Astrocyte (in vitro differentiated cells and primary cell): ENCODE measurements at regions not wholly inside any gene's neighbourhood (a gene's known extent, or its start where the extent isn't known, plus 50 kb on each side); places are given as distances from the start of the nearest gene placed in this dataset.
A peak's percentile ranks its signal among the peaks of the same experiment; 100 is the strongest.
"Not testable (repeated sequence)": the region's sequence is repeated elsewhere in the genome, so short reads cannot be mapped to it uniquely, and the experiment has no call there.

Source experiments
- DNase-seq: peaks from one replicate; pipeline ENCODE4 v3.0.0-alpha.2; 2010; ENCODE audit warnings: low read depth
- FAIRE-seq: peaks from 2 replicates; lab custom pipeline; 2011; peaks lifted over from hg19 to GRCh38; lab: Jason Lieb, UNC
- H2AFZ ChIP-seq: 2 replicates; pipeline ENCODE4 v1.6.0; 2012; ENCODE audit warnings: low read depth, low read length, inconsistent platforms
- H3K27ac ChIP-seq: 2 replicates; pipeline ENCODE4 v1.5.1; 2011; ENCODE audit warnings: low read depth, low read length, inconsistent platforms
- H3K27me3 ChIP-seq: 2 replicates; pipeline ENCODE4 v1.6.0; 2011; ENCODE audit warnings: low read length, inconsistent platforms; ENCODE audit not compliant: insufficient read depth
- H3K36me3 ChIP-seq: 2 replicates; pipeline ENCODE4 v1.5.1; 2011; ENCODE audit warnings: low read length, inconsistent platforms; ENCODE audit not compliant: insufficient read depth
- H3K4me1 ChIP-seq: 2 replicates; pipeline ENCODE4 v1.5.1; 2011; ENCODE audit warnings: low read length, inconsistent platforms; ENCODE audit not compliant: insufficient read depth
- H3K4me2 ChIP-seq: 2 replicates; pipeline ENCODE4 v1.6.0; 2012; ENCODE audit warnings: low read length, inconsistent platforms
- H3K4me3 ChIP-seq: 2 replicates; pipeline ENCODE4 v1.5.1; 2011; ENCODE audit warnings: low read depth, mild to moderate bottlenecking, low read length, inconsistent platforms; ENCODE audit not compliant: insufficient read depth
- H3K79me2 ChIP-seq: 2 replicates; pipeline ENCODE4 v1.6.0; 2012; ENCODE audit warnings: mild to moderate bottlenecking, low read length, inconsistent platforms; ENCODE audit not compliant: insufficient read depth
- H3K9ac ChIP-seq: 2 replicates; pipeline ENCODE4 v1.6.0; 2012; ENCODE audit warnings: mild to moderate bottlenecking, low read length, inconsistent platforms
- H3K9me3 ChIP-seq: 2 replicates; pipeline ENCODE4 v1.5.1; 2012; ENCODE audit warnings: low read depth, mild to moderate bottlenecking, low read length, inconsistent platforms; ENCODE audit not compliant: insufficient read depth
- H4K20me1 ChIP-seq: 2 replicates; pipeline ENCODE4 v1.6.0; 2012; ENCODE audit warnings: low read length, inconsistent platforms; ENCODE audit not compliant: insufficient read depth
- H3K27ac Mint-ChIP-seq: one replicate; pipeline ENCODE4 v1.8.0; 2021; ENCODE audit warnings: mild to moderate bottlenecking, mixed read lengths; ENCODE audit not compliant: unreplicated experiment
- H3K27me3 Mint-ChIP-seq: one replicate; pipeline ENCODE4 v1.8.0; 2021; ENCODE audit warnings: low read depth, mixed read lengths; ENCODE audit not compliant: unreplicated experiment
- H3K36me3 Mint-ChIP-seq: one replicate; pipeline ENCODE4 v1.8.0; 2021; ENCODE audit warnings: low read depth, mixed read lengths; ENCODE audit not compliant: unreplicated experiment
- H3K4me1 Mint-ChIP-seq: one replicate; pipeline ENCODE4 v1.8.0; 2021; ENCODE audit warnings: low read depth, mixed read lengths; ENCODE audit not compliant: unreplicated experiment
- H3K4me3 Mint-ChIP-seq: one replicate; pipeline ENCODE4 v1.8.0; 2021; ENCODE audit warnings: mild to moderate bottlenecking, moderate library complexity, mixed read lengths; ENCODE audit not compliant: unreplicated experiment
- H3K9me3 Mint-ChIP-seq: one replicate; pipeline ENCODE4 v1.8.0; 2021; ENCODE audit warnings: mild to moderate bottlenecking, mixed read lengths; ENCODE audit not compliant: unreplicated experiment
- CTCF ChIP-seq: IDR thresholded peaks from 2 replicates; pipeline ENCODE4 v1.5.1; 2011; ENCODE audit warnings: low read depth, mild to moderate bottlenecking, inconsistent platforms, low read length, moderate library complexity; ENCODE audit not compliant: insufficient read depth
- EZH2 ChIP-seq: IDR thresholded peaks from 2 replicates; pipeline ENCODE4 v1.6.1; 2012; ENCODE audit warnings: mild to moderate bottlenecking, low read length, inconsistent platforms; ENCODE audit not compliant: insufficient read depth

- no peak overlapping the region for H2AFZ ChIP-seq
- FAIRE-seq (no peak), DNase-seq (no peak)
- no peak overlapping the region for H3K9ac ChIP-seq
- H3K36me3 ChIP-seq = peaks cover 33% of the 10 kb centered on the region
- H3K4me3 ChIP-seq = no peak overlapping the region
- H3K79me2 ChIP-seq = no peaks in the 10 kb centered on the region
- H3K9me3 ChIP-seq = no peaks in the 10 kb centered on the region
- H3K4me1 ChIP-seq = no peaks in the 10 kb centered on the region
- H4K20me1 ChIP-seq = no peaks in the 10 kb centered on the region
- no peak overlapping the region for H3K27ac Mint-ChIP-seq
- peaks cover 1% of the 10 kb centered on the region for H3K9me3 Mint-ChIP-seq
- H3K27ac ChIP-seq = no peak overlapping the region
- H3K4me3 Mint-ChIP-seq = no peak overlapping the region
- no peaks in the 10 kb centered on the region for H3K27me3 ChIP-seq
- no peaks in the 10 kb centered on the region for H3K4me1 Mint-ChIP-seq
- no peak overlapping the region for H3K4me2 ChIP-seq
- H3K27me3 Mint-ChIP-seq = no peaks in the 10 kb centered on the region
- H3K36me3 Mint-ChIP-seq = peaks cover 25% of the 10 kb centered on the region
- TF ChIP-seq EZH2 (no peak), CTCF (no peak)
Observed at GRCh38 chr9:92206488-92206887, 87.0 kb downstream of the IARS1 start.

GRCh38 chr9:92203887-92204286 lies 88.7 kb upstream of the SPTLC1 start:
- not testable (repeated sequence) for H3K27me3 ChIP-seq, H3K4me3 ChIP-seq, H3K79me2 ChIP-seq, H3K27ac ChIP-seq, H2AFZ ChIP-seq, H4K20me1 ChIP-seq, FAIRE-seq, H3K36me3 Mint-ChIP-seq, H3K9me3 Mint-ChIP-seq, DNase-seq, H3K9ac ChIP-seq, H3K4me1 ChIP-seq, H3K27ac Mint-ChIP-seq, H3K36me3 ChIP-seq, H3K9me3 ChIP-seq, H3K4me1 Mint-ChIP-seq, H3K4me3 Mint-ChIP-seq, H3K27me3 Mint-ChIP-seq, H3K4me2 ChIP-seq

GRCh38 chr9:92198237-92198636 lies 83.0 kb upstream of the SPTLC1 start:
- not testable (repeated sequence) for H4K20me1 ChIP-seq, H3K27ac ChIP-seq, H3K79me2 ChIP-seq, H3K27ac Mint-ChIP-seq, H3K36me3 ChIP-seq, H3K36me3 Mint-ChIP-seq, DNase-seq, H3K4me1 Mint-ChIP-seq, H3K4me3 ChIP-seq, H3K4me1 ChIP-seq, H3K4me2 ChIP-seq, H2AFZ ChIP-seq, H3K4me3 Mint-ChIP-seq, H3K27me3 Mint-ChIP-seq, H3K9ac ChIP-seq, H3K9me3 ChIP-seq, H3K27me3 ChIP-seq
- H3K9me3 Mint-ChIP-seq = peaks cover 13% of the 10 kb centered on the region
- peak; percentile 80 for FAIRE-seq

GRCh38 chr9:92196909-92197308 lies 81.7 kb upstream of the SPTLC1 start:
- H3K27me3 Mint-ChIP-seq = peaks cover 3% of the 10 kb centered on the region
- Histone ChIP-seq H3K36me3 (no peaks in the 10 kb centered on the region), H3K9ac (no peak overlapping the region), H3K4me2 (no peak overlapping the region), H3K27me3 (no peaks in the 10 kb centered on the region), H3K79me2 (no peaks in the 10 kb centered on the region), H3K4me3 (no peak overlapping the region), H4K20me1 (no peaks in the 10 kb centered on the region), H2AFZ (no peak overlapping the region), H3K4me1 (no peaks in the 10 kb centered on the region), H3K27ac (no peak overlapping the region), H3K9me3 (no peaks in the 10 kb centered on the region)
- H3K27ac Mint-ChIP-seq = no peak overlapping the region
- H3K9me3 Mint-ChIP-seq = peaks cover 12% of the 10 kb centered on the region
- no peak overlapping the region for H3K4me3 Mint-ChIP-seq
- FAIRE-seq = no peak
- peak; percentile 72 for DNase-seq
- H3K4me1 Mint-ChIP-seq = peaks cover 5% of the 10 kb centered on the region
- peaks cover 3% of the 10 kb centered on the region for H3K36me3 Mint-ChIP-seq
- TF ChIP-seq EZH2 (no peak), CTCF (no peak)
